Natural killer cell (primary cell): ENCODE measurements at regions not wholly inside any gene's neighbourhood (a gene's known extent, or its start where the extent isn't known, plus 50 kb on each side); places are given as distances from the start of the nearest gene placed in this dataset.

Source experiments
- ATAC-seq, 3 donors: fragments of 150-1000 bp in 2 of 3; fragments of 200-7000 bp in 1 of 3; cut with Tn5 transposase; 1 replicate in 1 of 3; 2 replicates in 2 of 3; pipeline ENCODE4 v1.10.0; 2021; ENCODE audit warnings: mild to moderate bottlenecking in 2 of 3, moderate library complexity in 2 of 3
- DNase-seq, 2 donors: peaks; one replicate each; pipeline versions ENCODE4 v3.0.0 to v3.0.0-alpha.2; 2013 to 2021; ENCODE audit warnings: mixed read lengths in 1 of 2
- H3K27ac ChIP-seq: one replicate; pipeline ENCODE4 v1.5.1; 2013; ENCODE audit warnings: mild to moderate bottlenecking, low read length
- H3K27me3 ChIP-seq: one replicate; pipeline ENCODE4 v1.6.1; 2013; ENCODE audit warnings: low read length; ENCODE audit not compliant: control insufficient read depth, insufficient read depth
- H3K36me3 ChIP-seq: one replicate; pipeline ENCODE4 v1.6.1; 2013; ENCODE audit warnings: low read length; ENCODE audit not compliant: control insufficient read depth, insufficient read depth
- H3K4me1 ChIP-seq: one replicate; pipeline ENCODE4 v1.6.1; 2013; ENCODE audit warnings: low read length; ENCODE audit not compliant: control insufficient read depth, insufficient read depth
- H3K4me3 ChIP-seq: one replicate; pipeline ENCODE4 v1.5.1; 2013; ENCODE audit warnings: low read length
- H3K9me3 ChIP-seq: one replicate; pipeline ENCODE4 v1.6.1; 2013; ENCODE audit warnings: low read length; ENCODE audit not compliant: control insufficient read depth, insufficient read depth
- H3K27ac Mint-ChIP-seq, 2 donors: one replicate each; pipeline ENCODE4 v1.8.0; 2022; ENCODE audit warnings: mild to moderate bottlenecking in 2 of 2, mixed read lengths in 2 of 2, moderate library complexity in 1 of 2
- H3K27me3 Mint-ChIP-seq, 2 donors: one replicate each; pipeline ENCODE4 v1.8.0; 2022; ENCODE audit warnings: low read depth in 2 of 2, mixed read lengths in 2 of 2
- H3K36me3 Mint-ChIP-seq: one replicate; pipeline ENCODE4 v1.8.0; 2022; ENCODE audit warnings: mixed read lengths
- H3K4me1 Mint-ChIP-seq, 2 donors: one replicate each; pipeline ENCODE4 v1.8.0; 2022; ENCODE audit warnings: mixed read lengths in 2 of 2
- H3K4me3 Mint-ChIP-seq: one replicate; pipeline ENCODE4 v1.8.0; 2022; ENCODE audit warnings: mild to moderate bottlenecking, moderate library complexity, mixed read lengths
- H3K9me3 Mint-ChIP-seq, 2 donors: one replicate each; pipeline ENCODE4 v1.8.0; 2022; ENCODE audit warnings: mixed read lengths in 2 of 2
- WGBS: methylation state at CpG from one replicate; pipeline ENCODE4 v1.1.7; 2013; ENCODE audit warnings: missing lambda C conversion rate; ENCODE audit not compliant: insufficient coverage; 5-methylcytosine and 5-hydroxymethylcytosine counted together
- intact Hi-C: fragments of 100-400 bp; cut with micrococcal nuclease; formaldehyde crosslinking; loops from one replicate; pipeline ENCODE4 v1.14.2; 2022
- TF ChIP-seq, protein P1 (sequence below): fragments of 200-600 bp; IDR thresholded peaks from one replicate; pipeline ENCODE4 v1.8.0; 2022; ENCODE audit warnings: antibody characterized with exemption

GRCh38 chr10:61350068-61350467 is 103.1 kb downstream of the TMEM26 start:
- no peaks in the 10 kb centered on the region for H3K36me3 Mint-ChIP-seq
- intact Hi-C loops = no loop called here
- no peak overlapping the region for H3K27ac Mint-ChIP-seq
- no peaks in the 10 kb centered on the region for H3K4me1 ChIP-seq
- H3K27me3 ChIP-seq = peaks cover 2% of the 10 kb centered on the region
- TF ChIP-seq, protein P1, sequence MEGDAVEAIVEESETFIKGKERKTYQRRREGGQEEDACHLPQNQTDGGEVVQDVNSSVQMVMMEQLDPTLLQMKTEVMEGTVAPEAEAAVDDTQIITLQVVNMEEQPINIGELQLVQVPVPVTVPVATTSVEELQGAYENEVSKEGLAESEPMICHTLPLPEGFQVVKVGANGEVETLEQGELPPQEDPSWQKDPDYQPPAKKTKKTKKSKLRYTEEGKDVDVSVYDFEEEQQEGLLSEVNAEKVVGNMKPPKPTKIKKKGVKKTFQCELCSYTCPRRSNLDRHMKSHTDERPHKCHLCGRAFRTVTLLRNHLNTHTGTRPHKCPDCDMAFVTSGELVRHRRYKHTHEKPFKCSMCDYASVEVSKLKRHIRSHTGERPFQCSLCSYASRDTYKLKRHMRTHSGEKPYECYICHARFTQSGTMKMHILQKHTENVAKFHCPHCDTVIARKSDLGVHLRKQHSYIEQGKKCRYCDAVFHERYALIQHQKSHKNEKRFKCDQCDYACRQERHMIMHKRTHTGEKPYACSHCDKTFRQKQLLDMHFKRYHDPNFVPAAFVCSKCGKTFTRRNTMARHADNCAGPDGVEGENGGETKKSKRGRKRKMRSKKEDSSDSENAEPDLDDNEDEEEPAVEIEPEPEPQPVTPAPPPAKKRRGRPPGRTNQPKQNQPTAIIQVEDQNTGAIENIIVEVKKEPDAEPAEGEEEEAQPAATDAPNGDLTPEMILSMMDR = no peak
- no peak for DNase-seq
- no peak overlapping the region for H3K4me3 ChIP-seq
- ATAC-seq = no peak
- peaks cover 0 to 6% of the 10 kb centered on the region in 2 donors for H3K27me3 Mint-ChIP-seq
- H3K4me1 Mint-ChIP-seq = no peaks in the 10 kb centered on the region
- no peaks in the 10 kb centered on the region for H3K9me3 ChIP-seq
- H3K4me3 Mint-ChIP-seq = no peak overlapping the region
- H3K27ac ChIP-seq = no peak overlapping the region
- H3K36me3 ChIP-seq = no peaks in the 10 kb centered on the region
- WGBS = no CpG with 5 or more reads among the region's 1 CpG
- H3K9me3 Mint-ChIP-seq = peaks cover 0 to 4% of the 10 kb centered on the region in 2 donors

- Histone ChIP-seq H3K9me3 (no peaks in the 10 kb centered on the region), H3K36me3 (no peaks in the 10 kb centered on the region), H3K4me1 (no peaks in the 10 kb centered on the region), H3K27me3 (peaks cover 2% of the 10 kb centered on the region), H3K27ac (no peak overlapping the region), H3K4me3 (no peak overlapping the region)
- H3K4me3 Mint-ChIP-seq = no peak overlapping the region
- H3K9me3 Mint-ChIP-seq = peaks cover 0 to 2% of the 10 kb centered on the region in 2 donors
- H3K4me1 Mint-ChIP-seq = peaks cover 10% of the 10 kb centered on the region in 2 donors
- TF ChIP-seq, protein P1 = no peak
- no peaks in the 10 kb centered on the region for H3K27me3 Mint-ChIP-seq
- no peak for DNase-seq
- no peaks in the 10 kb centered on the region for H3K36me3 Mint-ChIP-seq
- ATAC-seq = no peak
- 91% methylated on average over 2 of the region's 3 CpGs for WGBS
- H3K27ac Mint-ChIP-seq = no peak overlapping the region
- intact Hi-C loops = no loop called here
Observed at GRCh38 chr10:61346796-61347413, 106.3 kb downstream of the TMEM26 start.

DNA sequence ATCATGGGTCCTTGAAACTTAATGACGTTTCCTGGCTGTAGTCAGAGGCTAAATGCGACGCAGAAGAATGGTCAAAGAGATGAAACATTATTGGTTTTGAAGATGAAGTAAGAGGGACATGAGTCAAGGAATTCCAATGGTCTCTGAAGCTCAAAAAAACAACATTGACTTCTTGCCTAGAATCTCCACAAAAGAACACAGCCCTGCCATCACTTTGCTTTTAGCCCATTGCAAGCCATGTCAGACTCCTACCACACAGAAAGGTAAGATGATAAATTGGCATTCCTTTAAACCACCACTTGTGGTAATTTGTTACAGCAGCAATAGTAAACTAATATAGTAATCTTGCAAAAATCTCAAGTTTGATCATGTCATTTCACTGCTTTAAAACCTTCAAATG is 109.4 kb downstream of the TMEM26 start:
- WGBS = 94% methylated on average over 3 of the region's 3 CpGs

More for the DNA sequence above, 109.4 kb downstream of the TMEM26 start:
- TF ChIP-seq, protein P1 = no peak
- Histone ChIP-seq H3K27ac (no peak overlapping the region), H3K27me3 (no peaks in the 10 kb centered on the region), H3K4me3 (no peak overlapping the region), H3K4me1 (no peaks in the 10 kb centered on the region), H3K36me3 (no peaks in the 10 kb centered on the region), H3K9me3 (no peaks in the 10 kb centered on the region)
- Mint-ChIP-seq H3K4me3 (no peak overlapping the region), H3K36me3 (no peaks in the 10 kb centered on the region), H3K9me3 (peaks cover 0 to 2% of the 10 kb centered on the region in 2 donors), H3K27me3 (no peaks in the 10 kb centered on the region), H3K27ac (no peak overlapping the region), H3K4me1 (peaks cover 10% of the 10 kb centered on the region in 2 donors)
- intact Hi-C loops = no loop called here
- DNase-seq (no peak), ATAC-seq (no peak)
